HG02973 (cell line): ENCODE measurements at regions not wholly inside any gene's neighbourhood (a gene's known extent, or its start where the extent isn't known, plus 50 kb on each side); places are given as distances from the start of the nearest gene placed in this dataset.

Experiments
- ATAC-seq: cut with Tn5 transposase; IDR thresholded peaks from one replicate; pipeline ENCODE4 v1.9.1; 2021; ENCODE audit warnings: moderate library complexity; ENCODE audit not compliant: unreplicated experiment

- ATAC-seq: no peak
Observed at GRCh38 chr4:106471151-106471550, 102.6 kb upstream of the GIMD1 start.

GRCh38 chr4:106463622-106464021 lies 95.0 kb upstream of the GIMD1 start:
- ATAC-seq: no peak

GRCh38 chr4:106454581-106454980 lies 86.0 kb upstream of the GIMD1 start:
- ATAC-seq: no peak

GRCh38 chr4:106454021-106454420 lies 85.4 kb upstream of the GIMD1 start:
- no peak for ATAC-seq

- no peak for ATAC-seq
Observed at GRCh38 chr4:106451091-106451490, 82.5 kb upstream of the GIMD1 start.

GRCh38 chr4:106450249-106450648 lies 81.7 kb upstream of the GIMD1 start:
- no peak for ATAC-seq

- ATAC-seq: no peak
Observed at GRCh38 chr4:106444557-106444956, 76.0 kb upstream of the GIMD1 start.

GRCh38 chr4:106430797-106431196 lies 62.2 kb upstream of the GIMD1 start:
- ATAC-seq: no peak

- ATAC-seq: no peak
Observed at GRCh38 chr4:106429885-106430284, 61.3 kb upstream of the GIMD1 start.

GRCh38 chr4:106426069-106426468 lies 57.5 kb upstream of the GIMD1 start:
- ATAC-seq: no peak

GRCh38 chr4:106425576-106425975 lies 57.0 kb upstream of the GIMD1 start:
- no peak for ATAC-seq

GRCh38 chr4:106424426-106424825 lies 55.8 kb upstream of the GIMD1 start:
- ATAC-seq: no peak

GRCh38 chr4:106423791-106424190 lies 55.2 kb upstream of the GIMD1 start:
- no peak for ATAC-seq

GRCh38 chr4:106422766-106423165 lies 54.2 kb upstream of the GIMD1 start:
- no peak for ATAC-seq

- no peak for ATAC-seq
Observed at GRCh38 chr4:106421441-106422296, 53.1 kb upstream of the GIMD1 start.

- ATAC-seq: no peak
Observed at GRCh38 chr4:106418444-106418843, 49.9 kb upstream of the GIMD1 start.
